ENCODE measurements at regions not wholly inside any gene's neighbourhood (a gene's known extent, or its start where the extent isn't known, plus 50 kb on each side); places are given as distances from the start of the nearest gene placed in this dataset.

DNA sequence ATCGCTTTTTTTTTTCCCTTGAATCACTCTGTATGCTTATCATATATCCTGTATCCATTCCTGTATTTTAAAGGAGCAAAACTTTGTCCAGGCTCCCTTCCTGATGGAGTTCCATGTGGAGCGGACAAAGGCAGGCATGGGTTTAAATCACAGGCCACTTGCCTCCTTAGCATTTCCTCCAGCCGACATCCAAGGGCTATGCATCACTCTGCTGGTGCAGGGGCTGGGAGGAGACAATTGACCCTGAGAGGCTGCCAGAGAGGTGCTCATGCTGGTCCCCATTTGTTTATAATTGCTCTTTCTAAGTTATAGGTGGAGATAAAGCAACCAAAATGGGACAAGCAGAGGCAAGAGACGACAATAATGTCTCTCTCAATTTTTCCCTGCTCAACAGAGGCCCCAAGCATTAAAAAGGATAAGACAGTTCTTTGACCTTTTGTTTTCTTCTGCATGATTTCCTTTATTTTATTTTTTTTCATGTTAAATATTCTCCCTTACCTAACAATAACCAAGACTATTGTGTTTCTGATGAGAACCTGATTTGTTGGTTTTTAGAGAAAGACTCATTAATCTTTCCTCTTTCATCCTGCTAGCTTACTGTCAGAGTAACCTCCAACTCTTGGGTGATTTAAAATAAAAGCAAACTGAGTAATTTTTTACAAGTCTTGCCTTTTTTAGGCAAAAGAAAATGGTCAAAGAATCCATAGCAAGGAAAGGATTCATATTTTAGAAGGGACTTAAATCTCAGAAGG, 353.7 kb downstream of the ADGRL2 start:
- no peak for TF ChIP-seq POLR2A (IDR thresholded peaks at IDR 0.05)
- TF ChIP-seq, protein P1, sequence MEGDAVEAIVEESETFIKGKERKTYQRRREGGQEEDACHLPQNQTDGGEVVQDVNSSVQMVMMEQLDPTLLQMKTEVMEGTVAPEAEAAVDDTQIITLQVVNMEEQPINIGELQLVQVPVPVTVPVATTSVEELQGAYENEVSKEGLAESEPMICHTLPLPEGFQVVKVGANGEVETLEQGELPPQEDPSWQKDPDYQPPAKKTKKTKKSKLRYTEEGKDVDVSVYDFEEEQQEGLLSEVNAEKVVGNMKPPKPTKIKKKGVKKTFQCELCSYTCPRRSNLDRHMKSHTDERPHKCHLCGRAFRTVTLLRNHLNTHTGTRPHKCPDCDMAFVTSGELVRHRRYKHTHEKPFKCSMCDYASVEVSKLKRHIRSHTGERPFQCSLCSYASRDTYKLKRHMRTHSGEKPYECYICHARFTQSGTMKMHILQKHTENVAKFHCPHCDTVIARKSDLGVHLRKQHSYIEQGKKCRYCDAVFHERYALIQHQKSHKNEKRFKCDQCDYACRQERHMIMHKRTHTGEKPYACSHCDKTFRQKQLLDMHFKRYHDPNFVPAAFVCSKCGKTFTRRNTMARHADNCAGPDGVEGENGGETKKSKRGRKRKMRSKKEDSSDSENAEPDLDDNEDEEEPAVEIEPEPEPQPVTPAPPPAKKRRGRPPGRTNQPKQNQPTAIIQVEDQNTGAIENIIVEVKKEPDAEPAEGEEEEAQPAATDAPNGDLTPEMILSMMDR (IDR thresholded peaks at IDR 0.05), result no peak
- no peak overlapping the region for H3K4me3 ChIP-seq
- intact Hi-C loops (cut with DNase I), result no loop called here
- no peaks in the 10 kb centered on the region for H3K4me1 ChIP-seq (replicated peaks in 1 of 2)
- H3K27me3 ChIP-seq, result no peaks in the 10 kb centered on the region
- WGBS, 4 donors, result 59 to 88% (median 82%) methylated on average over 4 of the region's 4 CpGs
- no peaks in the 10 kb centered on the region for H3K36me3 ChIP-seq (replicated peaks in 1 of 2)
- no peak for DNase-seq
- H3K27ac ChIP-seq, result no peak overlapping the region
- H3K9me3 ChIP-seq (replicated peaks in 1 of 3), result no peaks in the 10 kb centered on the region

- no peak for TF ChIP-seq POLR2A (IDR thresholded peaks at IDR 0.05)
- TF ChIP-seq, protein P1 (IDR thresholded peaks at IDR 0.05), result no peak
- intact Hi-C loops (cut with DNase I), result no loop called here
- no peak for DNase-seq
- Histone ChIP-seq H3K36me3 (replicated peaks in 1 of 2) (no peaks in the 10 kb centered on the region), H3K27me3 (no peaks in the 10 kb centered on the region), H3K27ac (no peak overlapping the region), H3K9me3 (replicated peaks in 1 of 3) (no peaks in the 10 kb centered on the region), H3K4me3 (no peak overlapping the region), H3K4me1 (replicated peaks in 1 of 2) (no peaks in the 10 kb centered on the region)
Observed at GRCh38 chr1:82153752-82154151, 353.0 kb downstream of the ADGRL2 start.

- Histone ChIP-seq H3K9me3 (replicated peaks in 1 of 3) (no peaks in the 10 kb centered on the region), H3K27me3 (no peaks in the 10 kb centered on the region), H3K27ac (no peak overlapping the region), H3K36me3 (replicated peaks in 1 of 2) (no peaks in the 10 kb centered on the region), H3K4me1 (replicated peaks in 1 of 2) (no peaks in the 10 kb centered on the region), H3K4me3 (no peak overlapping the region)
- intact Hi-C loops (cut with DNase I), result no loop called here
- TF ChIP-seq, protein P1 (IDR thresholded peaks at IDR 0.05), result no peak
- no peak for TF ChIP-seq POLR2A (IDR thresholded peaks at IDR 0.05)
- DNase-seq, result no peak
Observed at GRCh38 chr1:82153272-82153629, 352.5 kb downstream of the ADGRL2 start.

DNA sequence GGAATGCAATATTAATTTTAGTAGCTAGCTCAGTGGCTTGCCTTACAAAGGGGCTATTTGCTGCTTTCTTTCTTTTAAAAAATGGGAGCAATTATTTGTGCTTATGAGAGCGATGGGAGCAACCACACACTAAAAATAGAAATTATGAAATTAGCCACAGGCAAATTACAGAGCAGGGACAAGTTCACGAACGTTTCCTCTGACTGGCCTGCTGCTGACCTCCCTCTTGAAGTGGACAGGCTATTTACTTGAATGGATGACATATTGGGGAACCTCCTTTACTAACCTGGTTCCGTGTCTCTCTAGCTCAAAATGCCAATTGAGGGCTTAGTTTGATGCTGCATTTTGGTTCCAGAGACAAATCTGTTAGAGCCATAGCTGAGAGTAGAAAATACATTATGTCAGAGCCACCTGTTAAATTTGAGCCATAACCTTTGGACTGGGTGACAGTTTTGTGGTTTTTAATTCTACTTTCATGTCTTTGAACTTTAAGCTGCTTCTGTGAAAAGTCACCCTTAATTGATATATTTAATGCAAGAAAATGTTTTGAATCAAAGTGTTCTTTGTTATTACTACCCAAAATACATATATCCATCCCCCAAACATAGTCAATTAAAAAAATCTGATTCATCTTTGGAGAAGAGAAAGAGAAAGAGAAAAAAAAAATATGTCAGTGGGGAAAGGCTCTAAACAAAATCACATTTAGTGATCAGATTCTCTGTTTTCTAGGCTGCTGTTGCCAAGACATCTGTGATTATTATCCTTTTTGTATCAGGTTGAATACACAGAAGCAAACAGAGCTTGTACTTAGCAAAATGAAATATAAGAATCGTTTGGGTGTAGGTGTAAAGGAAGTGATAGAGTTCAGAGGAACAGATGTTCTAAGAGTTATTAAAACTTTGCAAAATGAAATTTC, 351.9 kb downstream of the ADGRL2 start:
- TF ChIP-seq POLR2A (IDR thresholded peaks at IDR 0.05), result no peak
- TF ChIP-seq, protein P1 (IDR thresholded peaks at IDR 0.05), result no peak
- WGBS, 4 donors, result 50 to 61% (median 57%) methylated on average over 5 of the region's 5 CpGs
- H3K4me3 ChIP-seq, result no peak overlapping the region
- DNase-seq, result no peak
- no peaks in the 10 kb centered on the region for H3K27me3 ChIP-seq
- H3K27ac ChIP-seq, result no peak overlapping the region
- no peaks in the 10 kb centered on the region for H3K9me3 ChIP-seq (replicated peaks in 1 of 3)
- H3K4me1 ChIP-seq (replicated peaks in 1 of 2), result no peaks in the 10 kb centered on the region
- H3K36me3 ChIP-seq (replicated peaks in 1 of 2), result no peaks in the 10 kb centered on the region
- intact Hi-C loops (cut with DNase I), result no loop called here

Data from adrenal gland (tissue), 9 donors.